HT-29 (cell line): ENCODE measurements at regions not wholly inside any gene's neighbourhood (a gene's known extent, or its start where the extent isn't known, plus 50 kb on each side); places are given as distances from the start of the nearest gene placed in this dataset.
A peak's percentile ranks its signal among the peaks of the same experiment; 100 is the strongest.

Source experiments
- DNase-seq: peaks from one replicate; pipeline ENCODE4 v3.0.0-alpha.2; 2015; ENCODE audit warnings: low spot score

- no peak for DNase-seq
Measured at GRCh38 chr17:5694551-5694950, 110.2 kb upstream of the NLRP1 start.

GRCh38 chr17:5695480-5695879 is 111.2 kb upstream of the NLRP1 start:
- DNase-seq, result no peak

GRCh38 chr17:5698959-5699358 is 114.7 kb upstream of the NLRP1 start:
- DNase-seq, result no peak

- no peak for DNase-seq
Measured at GRCh38 chr17:5699814-5700213, 115.5 kb upstream of the NLRP1 start.

GRCh38 chr17:5700745-5701144 is 116.4 kb upstream of the NLRP1 start:
- no peak for DNase-seq

- DNase-seq, result no peak
Measured at GRCh38 chr17:5701381-5701780, 117.1 kb upstream of the NLRP1 start.

GRCh38 chr17:5702951-5703510 is 118.7 kb upstream of the NLRP1 start:
- DNase-seq, result no peak

- DNase-seq, result no peak
Measured at GRCh38 chr17:5703736-5704135, 119.4 kb upstream of the NLRP1 start.

GRCh38 chr17:5705081-5705875 is 121.0 kb upstream of the NLRP1 start:
- DNase-seq, result no peak

GRCh38 chr17:5705876-5706576 is 121.7 kb upstream of the NLRP1 start:
- DNase-seq, result no peak

- DNase-seq, result peak; percentile 62
Measured at GRCh38 chr17:5706577-5707210, 122.4 kb upstream of the NLRP1 start.

- no peak for DNase-seq
Measured at GRCh38 chr17:5707482-5707881, 123.2 kb upstream of the NLRP1 start.

GRCh38 chr17:5708344-5708743 is 124.0 kb upstream of the NLRP1 start:
- DNase-seq, result no peak

- DNase-seq, result no peak
Measured at GRCh38 chr17:5711344-5711743, 127.0 kb upstream of the NLRP1 start.

GRCh38 chr17:5714993-5715392 is 130.7 kb upstream of the NLRP1 start:
- no peak for DNase-seq

- no peak for DNase-seq
Measured at GRCh38 chr17:5715478-5715877, 131.2 kb upstream of the NLRP1 start.

- DNase-seq, result no peak
Measured at GRCh38 chr17:5718726-5719125, 134.4 kb upstream of the NLRP1 start.

GRCh38 chr17:5719976-5720375 is 135.7 kb upstream of the NLRP1 start:
- no peak for DNase-seq

- DNase-seq, result no peak
Measured at GRCh38 chr17:5730373-5730772, 146.1 kb upstream of the NLRP1 start.

GRCh38 chr17:5740937-5741336 is 156.6 kb upstream of the NLRP1 start:
- DNase-seq, result no peak

GRCh38 chr17:5741810-5742209 is 157.5 kb upstream of the NLRP1 start:
- DNase-seq, result no peak

GRCh38 chr17:5745111-5745813 is 161.0 kb upstream of the NLRP1 start:
- DNase-seq, result no peak
